PC-9 (cell line): ENCODE measurements at regions not wholly inside any gene's neighbourhood (a gene's known extent, or its start where the extent isn't known, plus 50 kb on each side); places are given as distances from the start of the nearest gene placed in this dataset.

ENCODE experiments used
- EZH2 ChIP-seq: fragments of 200-600 bp; sonication (generic); IDR thresholded peaks from 2 replicates; pipeline ENCODE4 v1.8.0; 2017; ENCODE audit warnings: antibody characterized with exemption, low read depth
- TF ChIP-seq, protein P1 (sequence below): fragments of 200-600 bp; sonication (generic); conservative IDR thresholded peaks from 2 replicates; pipeline ENCODE4 v1.6.1; 2017; ENCODE audit warnings: mixed run types, antibody characterized with exemption, mild to moderate bottlenecking, moderate library complexity

DNA sequence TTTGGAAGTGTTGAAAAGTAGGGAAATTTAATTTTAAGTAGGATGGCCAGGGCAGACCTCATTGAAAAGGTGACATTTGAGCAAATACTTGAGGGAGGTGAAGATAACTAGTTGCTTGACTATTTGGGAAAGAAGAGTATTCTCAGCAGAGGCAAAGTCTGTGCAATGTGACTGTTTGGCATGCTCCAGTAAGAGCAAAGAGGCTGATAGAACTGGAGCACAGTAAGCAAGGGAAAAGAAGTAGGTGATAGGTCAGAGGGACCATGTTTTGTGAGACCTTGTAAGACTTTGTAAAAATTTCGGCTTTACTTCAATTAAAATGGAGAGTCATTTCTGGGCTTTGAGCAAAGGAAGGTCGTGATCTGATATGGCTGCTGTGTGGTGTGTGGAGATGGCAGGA is 335.8 kb downstream of the ZIC1 start:
- TF ChIP-seq, protein P1, sequence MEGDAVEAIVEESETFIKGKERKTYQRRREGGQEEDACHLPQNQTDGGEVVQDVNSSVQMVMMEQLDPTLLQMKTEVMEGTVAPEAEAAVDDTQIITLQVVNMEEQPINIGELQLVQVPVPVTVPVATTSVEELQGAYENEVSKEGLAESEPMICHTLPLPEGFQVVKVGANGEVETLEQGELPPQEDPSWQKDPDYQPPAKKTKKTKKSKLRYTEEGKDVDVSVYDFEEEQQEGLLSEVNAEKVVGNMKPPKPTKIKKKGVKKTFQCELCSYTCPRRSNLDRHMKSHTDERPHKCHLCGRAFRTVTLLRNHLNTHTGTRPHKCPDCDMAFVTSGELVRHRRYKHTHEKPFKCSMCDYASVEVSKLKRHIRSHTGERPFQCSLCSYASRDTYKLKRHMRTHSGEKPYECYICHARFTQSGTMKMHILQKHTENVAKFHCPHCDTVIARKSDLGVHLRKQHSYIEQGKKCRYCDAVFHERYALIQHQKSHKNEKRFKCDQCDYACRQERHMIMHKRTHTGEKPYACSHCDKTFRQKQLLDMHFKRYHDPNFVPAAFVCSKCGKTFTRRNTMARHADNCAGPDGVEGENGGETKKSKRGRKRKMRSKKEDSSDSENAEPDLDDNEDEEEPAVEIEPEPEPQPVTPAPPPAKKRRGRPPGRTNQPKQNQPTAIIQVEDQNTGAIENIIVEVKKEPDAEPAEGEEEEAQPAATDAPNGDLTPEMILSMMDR: no peak
- no peak for TF ChIP-seq EZH2
